IMR-90 (cell line): ENCODE measurements at regions not wholly inside any gene's neighbourhood (a gene's known extent, or its start where the extent isn't known, plus 50 kb on each side); places are given as distances from the start of the nearest gene placed in this dataset.

Source experiments
- ATAC-seq: fragments of 200-7000 bp; cut with Tn5 transposase; 2 replicates; pipeline ENCODE4 v1.9.1; 2020; ENCODE audit warnings: low read depth, mild to moderate bottlenecking, moderate library complexity
- BruUV-seq: library from RNA; stranded (reverse); fragments of 400-500 nt; replicated peaks from 2 replicates; lab custom pipeline; 2021; lab: Mats Ljungman, UMichigan
- CTCF ChIA-PET: fragments of 300-600 bp; formaldehyde crosslinking; extraction: SDS; loops from one replicate; lab custom pipeline; 2021; ENCODE audit warnings: antibody characterized with exemption; lab: Yijun Ruan, JAX
- POLR2A ChIA-PET: fragments of 300-600 bp; sonication (Branson Sonifier 250); formaldehyde crosslinking; loops from one replicate; lab custom pipeline; 2022; ENCODE audit warnings: antibody characterized with exemption; ENCODE audit not compliant: unreplicated experiment; lab: Charles Lee
- DNase-seq: peaks from one replicate; pipeline ENCODE4 v3.0.0; 2013
- H2AFZ ChIP-seq: replicated peaks from 2 replicates; pipeline ENCODE3; 2013; ENCODE audit warnings: low read length, mild to moderate bottlenecking; ENCODE audit not compliant: poor library complexity
- H2AK5ac ChIP-seq: 2 replicates; pipeline ENCODE4 v1.6.1; 2013; ENCODE audit warnings: low read depth, low read length, inconsistent platforms
- H2AK9ac ChIP-seq: replicated peaks from 2 replicates; pipeline ENCODE3; 2013; ENCODE audit warnings: mild to moderate bottlenecking, low read depth, low read length, moderate library complexity; ENCODE audit not compliant: poor library complexity
- H2BK120ac ChIP-seq: 2 replicates; pipeline ENCODE4 v1.6.1; 2013; ENCODE audit warnings: low read depth, low read length, inconsistent platforms
- H2BK15ac ChIP-seq: 3 replicates; pipeline ENCODE4 v1.6.1; 2013; ENCODE audit warnings: low read depth, low read length, inconsistent platforms
- H2BK20ac ChIP-seq: 2 replicates; pipeline ENCODE4 v1.6.1; 2013; ENCODE audit warnings: low read depth, mild to moderate bottlenecking, inconsistent platforms, low read length, moderate library complexity
- H2BK5ac ChIP-seq: 2 replicates; pipeline ENCODE4 v1.6.1; 2013; ENCODE audit warnings: mild to moderate bottlenecking, low read depth, low read length, inconsistent platforms; ENCODE audit not compliant: poor library complexity, severe bottlenecking
- H3K14ac ChIP-seq: replicated peaks from 2 replicates; pipeline ENCODE4 v1.6.1; 2013; ENCODE audit warnings: low read depth, low read length, inconsistent platforms
- H3K18ac ChIP-seq: 2 replicates; pipeline ENCODE4 v1.6.1; 2013; ENCODE audit warnings: low read depth, low read length, control low read depth
- H3K23ac ChIP-seq: 2 replicates; pipeline ENCODE4 v1.6.1; 2013; ENCODE audit warnings: low read depth, low read length, inconsistent platforms
- H3K27ac ChIP-seq: 2 replicates; pipeline ENCODE4 v1.5.1; 2013; ENCODE audit warnings: mild to moderate bottlenecking, control low read depth, low read length; ENCODE audit not compliant: insufficient read depth
- H3K27me3 ChIP-seq: 2 replicates; pipeline ENCODE4 v1.6.1; 2013; ENCODE audit warnings: low read length; ENCODE audit not compliant: control insufficient read depth, insufficient read depth
- H3K36me3 ChIP-seq: 2 replicates; pipeline ENCODE4 v1.6.1; 2013; ENCODE audit warnings: low read length, mixed read lengths; ENCODE audit not compliant: control insufficient read depth, insufficient read depth
- H3K4ac ChIP-seq: 2 replicates; pipeline ENCODE4 v1.6.1; 2013; ENCODE audit warnings: low read depth, low read length, inconsistent platforms
- H3K4me1 ChIP-seq: 2 replicates; pipeline ENCODE4 v1.6.1; 2013; ENCODE audit warnings: low read length, mixed read lengths; ENCODE audit not compliant: control insufficient read depth, insufficient read depth
- H3K4me2 ChIP-seq: 2 replicates; pipeline ENCODE4 v1.6.1; 2013; ENCODE audit warnings: low read depth, mild to moderate bottlenecking, control low read depth, low read length, moderate library complexity
- H3K4me3 ChIP-seq: 2 replicates; pipeline ENCODE4 v1.5.1; 2013; ENCODE audit warnings: low read depth, mild to moderate bottlenecking, control low read depth, low read length, moderate library complexity; ENCODE audit not compliant: insufficient read depth
- H3K56ac ChIP-seq: 2 replicates; pipeline ENCODE4 v1.6.1; 2013; ENCODE audit warnings: low read length, inconsistent platforms; ENCODE audit not compliant: insufficient read depth; ENCODE audit errors: extremely low read depth
- H3K79me1 ChIP-seq, 2 experiments: 2 replicates each; pipeline ENCODE4 v1.6.1; 2013; ENCODE audit warnings: low read length in 2 of 2, inconsistent platforms in 1 of 2, low read depth in 1 of 2
- H3K9ac ChIP-seq: 2 replicates; pipeline ENCODE4 v1.6.1; 2013; ENCODE audit warnings: low read depth, low read length, control low read depth
- H3K9me1 ChIP-seq: 2 replicates; pipeline ENCODE4 v1.6.1; 2013; ENCODE audit warnings: low read length, inconsistent platforms; ENCODE audit not compliant: insufficient read depth
- H3K9me3 ChIP-seq: 2 replicates; pipeline ENCODE4 v1.6.1; 2013; ENCODE audit warnings: low read length; ENCODE audit not compliant: control insufficient read depth, insufficient read depth
- H4K20me1 ChIP-seq: 2 replicates; pipeline ENCODE4 v1.6.1; 2013; ENCODE audit warnings: low read length, inconsistent platforms; ENCODE audit not compliant: insufficient read depth
- H4K5ac ChIP-seq: 2 replicates; pipeline ENCODE4 v1.6.1; 2013; ENCODE audit warnings: mild to moderate bottlenecking, low read depth, low read length, control low read depth
- H4K8ac ChIP-seq, 2 experiments: 2 replicates each; pipeline ENCODE4 v1.6.1; 2013; ENCODE audit warnings: low read depth in 2 of 2, low read length in 2 of 2, control low read depth in 1 of 2, inconsistent platforms in 1 of 2
- H4K91ac ChIP-seq: 2 replicates; pipeline ENCODE4 v1.6.1; 2013; ENCODE audit warnings: low read depth, low read length, inconsistent platforms; ENCODE audit not compliant: insufficient read depth
- BHLHE40 ChIP-seq: fragments of 150-350 bp; IDR thresholded peaks from 2 replicates; pipeline ENCODE4 v1.6.1; 2016; ENCODE audit warnings: mild to moderate bottlenecking, low read depth, low read length
- CEBPB ChIP-seq: IDR thresholded peaks from 2 replicates; pipeline ENCODE4 v1.6.1; 2012; ENCODE audit warnings: low read depth, low read length, improper control_type of control experiment
- CHD1 ChIP-seq: IDR thresholded peaks from 2 replicates; pipeline ENCODE4 v1.6.1; 2012; ENCODE audit warnings: low read depth, low read length, improper control_type of control experiment
- CTCF ChIP-seq: conservative IDR thresholded peaks from 2 replicates; pipeline ENCODE4 v1.5.1; 2012; ENCODE audit warnings: mild to moderate bottlenecking, low read depth, low read length, improper control_type of control experiment
- ELK1 ChIP-seq: fragments of 150-350 bp; IDR thresholded peaks from 2 replicates; pipeline ENCODE4 v1.6.1; 2016; ENCODE audit warnings: low read depth, mild to moderate bottlenecking, low read length, moderate library complexity, borderline replicate concordance
- FOS ChIP-seq: fragments of 150-350 bp; IDR thresholded peaks from 2 replicates; pipeline ENCODE4 v1.6.1; 2016; ENCODE audit warnings: low read depth, low read length
- MAFK ChIP-seq: IDR thresholded peaks from 2 replicates; pipeline ENCODE4 v1.6.1; 2012; ENCODE audit warnings: low read depth, low read length, improper control_type of control experiment
- MAZ ChIP-seq: IDR thresholded peaks from 2 replicates; pipeline ENCODE4 v1.6.1; 2012; ENCODE audit warnings: low read depth, mild to moderate bottlenecking, low read length, improper control_type of control experiment, moderate library complexity, borderline replicate concordance
- MXI1 ChIP-seq: IDR thresholded peaks from 2 replicates; pipeline ENCODE4 v1.6.1; 2012; ENCODE audit warnings: low read depth, mild to moderate bottlenecking, low read length, moderate library complexity, borderline replicate concordance
- NFE2L2 ChIP-seq: fragments of 150-350 bp; IDR thresholded peaks from 2 replicates; pipeline ENCODE4 v1.6.1; 2016; ENCODE audit warnings: low read depth, mild to moderate bottlenecking, low read length
- POLR2A ChIP-seq: IDR thresholded peaks from 2 replicates; pipeline ENCODE4 v1.6.1; 2012; ENCODE audit warnings: mild to moderate bottlenecking, low read depth, low read length
- RAD21 ChIP-seq: IDR thresholded peaks from 2 replicates; pipeline ENCODE4 v1.6.1; 2012; ENCODE audit warnings: low read length, improper control_type of control experiment
- RCOR1 ChIP-seq: IDR thresholded peaks from 2 replicates; pipeline ENCODE4 v1.6.1; 2012; ENCODE audit warnings: mild to moderate bottlenecking, low read length, improper control_type of control experiment; ENCODE audit not compliant: insufficient replicate concordance
- RFX5 ChIP-seq: IDR thresholded peaks from 2 replicates; pipeline ENCODE4 v1.8.0; 2012; ENCODE audit warnings: low read depth, mild to moderate bottlenecking, low read length, moderate library complexity
- SMC3 ChIP-seq: fragments of 150-350 bp; IDR thresholded peaks from 2 replicates; pipeline ENCODE4 v1.6.1; 2016; ENCODE audit warnings: low read depth, mild to moderate bottlenecking, antibody characterized with exemption, low read length, moderate library complexity
- USF2 ChIP-seq: fragments of 150-350 bp; IDR thresholded peaks from 2 replicates; pipeline ENCODE4 v1.6.1; 2017; ENCODE audit warnings: mild to moderate bottlenecking, antibody characterized with exemption, low read length, low read depth
- WGBS, 2 experiments: methylation state at CpG; one replicate each; pipeline versions ENCODE4 v1.1.5 to v1.1.7; 2013; ENCODE audit warnings: missing lambda C conversion rate in 2 of 2; ENCODE audit not compliant: insufficient read length in 1 of 2; ENCODE audit errors: extremely low coverage in 2 of 2; 5-methylcytosine and 5-hydroxymethylcytosine counted together
- dilution Hi-C: fragments of 300-500 bp; cut with HindIII; formaldehyde crosslinking; loops from one replicate; pipeline ENCODE4 v1.14.3; 2018; ENCODE audit warnings: low sequenced_read_pairs; ENCODE audit not compliant: unreplicated experiment
- in situ Hi-C: fragments of 300-500 bp; cut with MboI; formaldehyde crosslinking; loops from 3 replicates; pipeline ENCODE4 v1.14.3; 2019; ENCODE audit warnings: low sequenced_read_pairs, inconsistent platforms, mixed read lengths
- intact Hi-C: fragments of 100-400 bp; cut with micrococcal nuclease; formaldehyde crosslinking; loops from 2 replicates; pipeline ENCODE4 v1.10.0; 2022

- Histone ChIP-seq H2BK15ac (no peak overlapping the region), H3K4me3 (no peak overlapping the region), H2BK20ac (no peak overlapping the region), H3K4me2 (peak overlapping the region; percentile 72), H3K4ac (no peak overlapping the region), H3K9ac (no peak overlapping the region), H3K14ac (no peak overlapping the region), H4K91ac (no peak overlapping the region), H3K27ac (no peak overlapping the region), H3K27me3 (no peaks in the 10 kb centered on the region), H3K79me1 (no peaks in the 10 kb centered on the region), H3K23ac (no peak overlapping the region), H4K8ac (no peak overlapping the region), H3K36me3 (no peaks in the 10 kb centered on the region), H2BK5ac (no peak overlapping the region), H4K5ac (no peak overlapping the region), H2AK5ac (no peak overlapping the region), H2AFZ (no peak overlapping the region), H3K18ac (no peak overlapping the region), H3K4me1 (no peaks in the 10 kb centered on the region), H3K9me1 (no peaks in the 10 kb centered on the region), H3K56ac (no peak overlapping the region), H4K20me1 (no peaks in the 10 kb centered on the region), H2BK120ac (no peak overlapping the region), H2AK9ac (no peak overlapping the region), H3K9me3 (no peaks in the 10 kb centered on the region)
- intact Hi-C loops, result no loop called here
- in situ Hi-C loops, result no loop called here
- no TSS peak for BruUV-seq
- TF ChIP-seq SMC3, result no peak
- no peak for TF ChIP-seq CHD1
- no peak for TF ChIP-seq POLR2A
- no peak for TF ChIP-seq CEBPB
- TF ChIP-seq MXI1, result no peak
- TF ChIP-seq NFE2L2, result no peak
- TF ChIP-seq MAFK, result no peak
- no peak for TF ChIP-seq CTCF
- TF ChIP-seq RCOR1, result no peak
- no peak for TF ChIP-seq MAZ
- TF ChIP-seq RAD21, result no peak
- TF ChIP-seq BHLHE40, result no peak
- TF ChIP-seq ELK1, result no peak
- no peak for TF ChIP-seq RFX5
- no peak for TF ChIP-seq USF2
- TF ChIP-seq FOS, result no peak
- WGBS, 2 experiments, result 25% methylated on average over 3 of the region's 10 CpGs; no CpG with 5 or more reads in 1 of the 2 experiments
- DNase-seq (peak; percentile 2), ATAC-seq (no peak)
- POLR2A ChIA-PET, result no interaction called here
- dilution Hi-C loops, result no loop called here
- CTCF ChIA-PET, result no interaction called here
Observed at GRCh38 chr11:92765965-92766371, 203.5 kb upstream of the MTNR1B start.
